NCI-H2081 treated with DMSO at 0.1 percent for 48 hours (cell line): ENCODE measurements at regions not wholly inside any gene's neighbourhood (a gene's known extent, or its start where the extent isn't known, plus 50 kb on each side); places are given as distances from the start of the nearest gene placed in this dataset.

ENCODE experiments used
- DNase-seq: peaks from one replicate; lab custom pipeline; 2025; lab: John Stamatoyannopoulos, UW

- no peak for DNase-seq
These were observed 69.0 kb upstream of the ASAP2 start for GRCh38 chr2:9137379-9138150.

GRCh38 chr2:9135822-9136558, 70.6 kb upstream of the ASAP2 start:
- DNase-seq: no peak

GRCh38 chr2:9127316-9127715, 79.3 kb upstream of the ASAP2 start:
- no peak for DNase-seq

GRCh38 chr2:9126540-9126939, 80.1 kb upstream of the ASAP2 start:
- DNase-seq: no peak

- no peak for DNase-seq
These were observed 82.3 kb upstream of the ASAP2 start for GRCh38 chr2:9124231-9124741.

- no peak for DNase-seq
These were observed 83.5 kb upstream of the ASAP2 start for GRCh38 chr2:9123069-9123468.

GRCh38 chr2:9122367-9122766, 84.2 kb upstream of the ASAP2 start:
- no peak for DNase-seq

- DNase-seq: no peak
These were observed 88.1 kb upstream of the ASAP2 start for GRCh38 chr2:9118383-9118960.

GRCh38 chr2:9115229-9115628, 91.4 kb upstream of the ASAP2 start:
- no peak for DNase-seq

GRCh38 chr2:9114458-9114857, 92.2 kb upstream of the ASAP2 start:
- no peak for DNase-seq

- no peak for DNase-seq
These were observed 92.7 kb upstream of the ASAP2 start for GRCh38 chr2:9113916-9114315.

GRCh38 chr2:9113262-9113661, 93.3 kb upstream of the ASAP2 start:
- DNase-seq: no peak

GRCh38 chr2:9112079-9112721, 94.4 kb upstream of the ASAP2 start:
- DNase-seq: no peak

GRCh38 chr2:9110893-9111569, 95.6 kb upstream of the ASAP2 start:
- DNase-seq: no peak

GRCh38 chr2:9110346-9110884, 96.2 kb upstream of the ASAP2 start:
- DNase-seq: no peak

- DNase-seq: no peak
These were observed 96.7 kb upstream of the ASAP2 start for GRCh38 chr2:9109871-9110270.

- peak; percentile 37 for DNase-seq
These were observed 98.2 kb upstream of the ASAP2 start for GRCh38 chr2:9108210-9108967.

- DNase-seq: no peak
These were observed 99.2 kb upstream of the ASAP2 start for GRCh38 chr2:9107168-9108025.

GRCh38 chr2:9106338-9107167, 100.1 kb upstream of the ASAP2 start:
- DNase-seq: peak; percentile 99
